GM18519 (cell line): ENCODE measurements at regions not wholly inside any gene's neighbourhood (a gene's known extent, or its start where the extent isn't known, plus 50 kb on each side); places are given as distances from the start of the nearest gene placed in this dataset.

Source experiments
- ATAC-seq: cut with Tn5 transposase; IDR thresholded peaks from one replicate; pipeline ENCODE4 v1.9.1; 2021; ENCODE audit warnings: mild to moderate bottlenecking, moderate library complexity; ENCODE audit not compliant: unreplicated experiment, low FRiP score

DNA sequence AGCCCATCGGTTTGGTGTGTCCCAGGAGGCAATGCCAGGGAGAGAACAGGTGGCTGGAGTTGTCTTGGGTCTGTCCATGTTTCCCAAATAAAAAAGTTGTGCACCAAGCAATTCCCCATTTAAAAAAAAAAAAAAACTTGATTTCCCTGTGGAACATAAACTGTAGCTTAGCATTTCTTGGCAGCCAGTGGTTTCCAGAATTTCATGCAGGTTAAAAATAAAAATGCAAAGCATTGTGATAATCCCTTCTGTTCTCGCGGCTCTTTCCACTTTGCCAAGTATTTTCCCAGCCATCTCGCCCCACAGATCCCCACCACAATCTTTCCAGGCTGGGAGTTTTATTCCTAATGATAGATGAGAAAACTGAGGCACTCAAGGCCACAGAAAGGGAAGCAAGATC is 51.4 kb upstream of the MSX1 start:
- ATAC-seq, result no peak

DNA sequence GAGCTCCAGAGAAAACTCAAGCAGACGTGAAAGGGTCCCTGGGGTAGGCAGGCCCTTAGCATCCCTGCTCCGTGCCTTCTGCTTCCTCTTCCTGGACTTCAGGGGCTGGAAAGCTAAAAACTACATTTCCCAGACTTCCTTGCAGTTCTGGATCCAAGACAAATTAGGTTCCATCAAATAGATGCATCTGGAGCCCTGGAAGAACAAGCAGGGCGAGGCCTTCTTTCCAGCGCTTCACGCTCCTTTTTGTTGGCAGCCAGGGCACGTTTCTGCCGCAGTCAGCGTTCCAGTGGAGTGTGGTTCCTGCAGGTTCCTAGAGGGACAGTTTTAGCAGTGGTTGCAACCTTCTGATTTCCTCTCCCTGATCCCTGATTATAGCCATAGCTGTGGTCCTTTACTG is 53.6 kb upstream of the MSX1 start:
- ATAC-seq, result no peak

DNA sequence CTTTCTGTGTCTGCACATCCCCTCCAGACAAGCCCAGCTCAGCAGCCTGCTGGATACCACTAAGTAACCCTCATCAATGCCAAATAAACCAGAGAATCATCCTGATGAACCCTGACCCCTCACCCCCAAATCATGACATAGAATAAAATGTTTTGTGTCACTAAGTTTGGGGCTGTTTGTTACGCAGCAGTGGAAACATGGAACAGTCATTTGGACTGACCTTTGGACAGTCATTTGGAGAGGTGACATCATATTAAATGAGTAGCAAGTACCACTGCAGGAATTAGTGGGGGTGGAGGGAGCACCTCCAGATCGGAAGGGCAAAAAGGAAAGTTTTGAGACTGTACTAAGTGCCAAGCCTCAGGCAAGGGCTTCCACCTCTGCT is 55.6 kb upstream of the MSX1 start:
- no peak for ATAC-seq

DNA sequence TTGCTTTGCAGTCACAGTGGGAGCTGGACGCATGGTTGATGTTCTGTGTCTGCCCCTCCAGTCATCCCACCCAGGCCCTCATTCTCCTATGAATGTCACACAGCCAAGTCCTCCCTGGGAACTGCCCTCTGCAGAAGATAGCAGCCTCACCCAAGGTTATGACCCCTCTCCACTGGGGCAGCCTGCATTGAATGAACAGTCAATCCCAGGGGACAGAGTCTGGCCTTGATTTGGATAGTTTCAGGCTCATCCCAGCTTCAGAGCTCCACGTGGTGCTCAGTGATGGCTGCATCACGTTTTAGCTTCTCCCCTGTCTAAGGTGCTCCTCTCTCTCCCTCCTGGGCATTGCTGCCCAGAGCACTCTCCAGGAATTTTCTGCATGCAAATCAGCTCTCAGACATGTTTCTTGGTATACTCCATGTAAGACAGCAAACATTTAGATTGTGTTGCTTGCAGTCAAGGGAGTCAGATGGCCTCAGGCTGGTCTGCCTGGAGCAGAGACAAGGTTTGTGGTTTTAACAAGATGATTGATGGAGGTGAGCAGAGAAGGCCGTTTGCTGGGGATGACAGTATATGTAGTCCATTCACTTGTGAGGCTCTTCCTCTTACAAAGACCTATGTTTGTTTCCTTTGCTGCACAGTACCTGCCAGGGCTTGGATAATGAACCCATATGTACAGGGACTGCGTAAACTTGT is 56.1 kb upstream of the MSX1 start:
- ATAC-seq, result no peak

DNA sequence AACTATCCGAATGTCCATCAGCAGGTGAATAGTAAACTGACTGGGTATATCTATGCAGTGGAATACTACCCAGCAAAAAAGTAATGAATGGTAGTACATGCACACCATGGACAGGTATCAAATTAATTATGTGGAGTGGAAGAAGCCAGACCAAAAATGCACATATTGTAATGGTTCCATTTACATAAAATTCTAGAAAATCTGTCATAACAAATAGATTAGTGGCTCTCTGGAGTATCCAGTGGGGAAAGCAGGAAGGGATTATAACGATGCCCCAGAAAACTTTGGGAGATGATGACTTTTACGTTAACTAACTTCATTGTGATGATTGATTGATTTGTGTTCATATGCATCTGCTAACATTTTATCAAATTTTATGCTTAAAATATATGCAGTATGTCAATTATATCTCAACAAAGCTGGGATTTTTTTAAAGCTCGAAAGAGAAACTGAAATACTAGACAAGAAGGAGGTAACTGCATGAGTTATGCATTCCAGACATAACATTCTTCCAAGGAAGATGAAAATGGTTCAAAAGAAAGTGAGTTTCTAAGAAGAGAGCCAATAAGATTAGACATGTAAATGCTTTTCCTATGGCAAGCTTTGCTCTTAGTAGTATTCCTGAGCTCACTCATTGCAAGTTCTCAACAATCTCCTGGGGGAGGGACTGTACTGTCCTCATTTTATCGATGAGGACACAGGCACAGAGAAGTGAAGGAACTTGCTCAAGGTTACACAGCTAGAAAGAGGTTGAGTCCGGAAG is 58.6 kb upstream of the MSX1 start:
- no peak for ATAC-seq

DNA sequence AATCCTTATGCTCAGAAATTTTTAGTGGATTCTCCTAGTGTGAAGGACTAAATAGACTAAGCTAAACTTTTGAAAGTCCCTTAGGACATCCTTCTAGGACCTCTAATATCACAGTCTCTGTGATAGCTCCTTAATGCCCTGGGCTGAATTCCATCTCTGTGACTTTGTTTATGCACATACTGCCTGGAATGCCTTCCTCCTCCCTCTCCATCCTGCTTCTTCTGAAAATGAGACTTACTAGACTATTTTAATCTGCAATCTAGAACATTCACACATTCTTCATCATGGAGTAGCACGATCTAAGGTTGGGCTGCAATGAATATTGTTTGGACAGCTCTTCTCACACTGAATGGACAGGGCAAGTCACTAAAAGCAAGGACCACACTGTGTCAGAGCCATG is 65.0 kb upstream of the MSX1 start:
- no peak for ATAC-seq

DNA sequence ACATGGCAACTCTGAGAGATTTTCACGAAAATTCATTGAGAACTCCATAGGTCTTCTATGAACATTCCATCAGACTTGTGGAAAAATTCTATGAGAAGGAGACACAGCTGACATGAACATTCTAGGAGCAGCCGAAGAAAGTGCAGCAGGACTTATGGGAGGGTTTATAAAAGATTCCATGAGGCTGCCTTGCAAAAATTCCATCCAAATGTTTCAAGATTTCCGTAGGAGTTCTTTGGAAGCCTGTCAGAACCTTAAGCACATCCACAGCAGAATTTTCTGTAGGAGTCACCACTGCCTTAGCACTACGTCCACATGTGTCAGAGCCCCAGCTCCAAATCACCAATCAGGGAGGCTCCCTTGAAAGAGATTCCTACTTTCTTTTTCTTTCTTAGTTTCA is 67.0 kb upstream of the MSX1 start:
- ATAC-seq, result no peak

DNA sequence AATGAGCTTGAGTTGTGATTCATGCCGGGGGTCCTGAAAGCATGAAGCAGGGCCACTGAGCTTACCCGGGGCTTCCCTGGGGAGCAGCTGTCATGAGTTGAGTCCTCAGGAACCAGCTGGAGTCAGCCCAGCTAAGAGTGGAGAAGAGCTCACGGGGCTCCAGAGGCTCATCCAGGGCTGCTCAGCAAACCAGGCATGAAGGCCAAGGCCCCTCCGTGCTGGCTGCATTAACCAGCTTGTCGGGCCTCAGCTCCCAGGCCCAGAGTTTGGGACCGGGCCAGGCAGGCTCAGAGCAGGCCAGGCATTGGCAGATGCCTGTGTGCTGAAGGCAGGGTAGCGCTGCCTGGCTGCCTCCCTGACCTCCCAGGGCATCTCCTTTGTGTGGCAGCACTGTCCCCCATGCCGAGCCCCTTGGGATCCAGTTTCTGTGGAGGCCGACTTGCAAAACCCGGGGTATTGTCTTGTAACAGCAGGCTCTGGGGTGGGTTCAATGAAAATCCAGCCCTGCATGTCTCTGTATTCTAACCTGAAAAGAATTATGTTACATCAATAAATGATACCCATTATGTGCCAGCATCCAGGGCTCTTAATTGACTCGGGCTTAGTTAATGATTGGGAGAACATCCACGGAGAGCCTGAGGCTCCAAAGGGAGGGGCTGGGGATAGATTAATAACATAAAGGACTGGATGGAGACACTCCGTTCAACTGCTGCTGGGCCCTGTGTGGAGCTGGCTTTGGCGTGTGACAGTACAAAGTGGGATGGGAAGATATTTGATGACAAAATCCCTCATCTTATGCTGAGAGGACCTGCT is 68.0 kb upstream of the MSX1 start:
- no peak for ATAC-seq

DNA sequence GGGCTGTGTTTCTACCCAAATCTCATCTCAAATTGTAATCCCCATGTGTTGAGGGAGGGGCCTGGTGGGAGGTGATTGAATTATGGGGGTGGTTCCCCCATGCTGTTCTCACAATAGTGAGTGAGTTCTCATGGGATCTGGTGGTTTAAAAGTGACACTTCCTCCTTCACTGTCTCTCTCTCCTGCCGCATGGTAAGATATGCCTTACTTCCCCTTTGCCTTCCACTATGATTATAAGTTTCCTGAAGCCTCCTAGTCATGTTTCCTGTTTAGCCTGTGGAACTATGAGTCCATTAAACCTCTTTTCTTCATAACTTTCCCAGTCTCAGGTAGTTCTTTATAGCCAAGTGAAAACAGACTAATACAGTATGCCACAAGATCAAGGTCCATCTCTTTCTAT is 70.0 kb upstream of the MSX1 start:
- no peak for ATAC-seq

DNA sequence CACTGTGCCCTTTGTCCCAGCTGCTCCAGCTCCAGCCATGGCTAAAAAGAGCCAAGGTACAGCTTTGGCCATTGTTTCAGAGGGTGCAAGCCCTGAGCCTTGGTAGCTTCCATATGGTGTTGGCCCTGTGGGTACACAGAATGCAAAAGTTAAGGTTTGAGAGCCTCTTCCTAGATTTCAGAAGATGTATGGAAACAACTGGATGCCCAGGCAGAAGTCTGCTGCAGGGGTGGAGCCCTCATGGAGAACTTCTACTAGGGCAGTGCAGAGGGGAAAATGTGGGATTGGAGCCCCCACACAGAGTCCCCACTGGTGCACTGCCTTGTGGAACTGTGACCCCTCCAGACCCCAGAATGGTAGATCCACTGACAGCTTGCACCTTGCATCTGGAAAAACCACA is 70.9 kb upstream of the MSX1 start:
- ATAC-seq, result no peak

DNA sequence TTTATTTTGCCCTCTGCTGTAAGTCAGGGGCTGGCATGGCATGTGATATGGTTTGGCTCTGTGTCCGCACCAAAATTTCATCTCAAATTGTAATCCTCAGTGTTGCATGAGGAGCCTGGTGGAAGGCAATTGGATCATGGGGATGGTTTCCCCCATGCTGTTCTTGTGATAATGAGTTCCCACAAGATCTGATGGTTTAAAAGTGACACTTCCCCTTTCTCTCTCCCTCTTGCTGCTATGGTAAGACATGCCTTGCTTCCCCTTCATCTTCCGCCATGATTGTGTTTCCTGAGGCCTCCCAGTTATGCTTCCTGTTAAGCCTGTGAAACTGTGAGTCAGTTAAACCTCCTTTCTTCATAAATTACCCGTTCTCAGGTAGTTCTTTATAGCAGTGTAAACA is 72.0 kb upstream of the MSX1 start:
- no peak for ATAC-seq

DNA sequence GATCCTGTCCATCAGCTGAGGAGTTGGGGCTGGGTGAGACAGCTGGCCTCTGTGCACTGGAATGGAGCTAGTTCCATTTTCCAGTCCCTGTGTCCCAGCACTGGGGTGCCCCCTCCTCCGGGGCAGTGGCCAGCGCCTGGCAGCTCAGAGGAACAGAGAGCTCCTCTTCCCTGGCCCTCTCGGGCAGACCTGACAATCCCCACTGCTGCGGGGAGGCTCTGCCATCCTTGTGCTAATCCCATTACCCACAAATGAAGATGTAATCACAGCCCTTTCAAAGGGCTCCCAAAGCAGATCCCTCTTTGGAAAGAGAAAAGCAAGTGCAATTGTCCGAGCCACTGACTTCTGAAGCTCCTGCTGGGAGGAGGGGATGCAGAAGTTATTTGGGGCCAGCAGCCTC is 75.1 kb upstream of the MSX1 start:
- no peak for ATAC-seq

DNA sequence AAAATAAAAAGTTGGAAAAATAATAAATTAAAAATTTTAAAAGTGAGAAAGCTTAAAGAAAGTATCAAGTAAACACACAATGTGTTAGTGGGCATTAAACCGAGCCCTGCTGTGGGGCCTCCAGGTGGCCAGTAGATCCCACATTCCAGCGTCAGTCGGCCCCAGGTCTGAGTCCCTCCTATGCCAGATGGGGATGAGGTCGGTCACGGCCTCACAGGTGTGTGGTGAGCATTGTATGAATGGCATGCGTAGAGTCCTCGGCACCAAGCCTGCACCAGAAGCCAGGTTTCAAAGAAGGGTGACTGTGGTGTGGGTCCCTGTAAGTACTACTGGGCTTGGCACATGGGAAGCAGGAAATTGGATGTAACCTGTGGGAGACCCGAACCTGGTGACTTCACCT is 75.6 kb upstream of the MSX1 start:
- no peak for ATAC-seq

DNA sequence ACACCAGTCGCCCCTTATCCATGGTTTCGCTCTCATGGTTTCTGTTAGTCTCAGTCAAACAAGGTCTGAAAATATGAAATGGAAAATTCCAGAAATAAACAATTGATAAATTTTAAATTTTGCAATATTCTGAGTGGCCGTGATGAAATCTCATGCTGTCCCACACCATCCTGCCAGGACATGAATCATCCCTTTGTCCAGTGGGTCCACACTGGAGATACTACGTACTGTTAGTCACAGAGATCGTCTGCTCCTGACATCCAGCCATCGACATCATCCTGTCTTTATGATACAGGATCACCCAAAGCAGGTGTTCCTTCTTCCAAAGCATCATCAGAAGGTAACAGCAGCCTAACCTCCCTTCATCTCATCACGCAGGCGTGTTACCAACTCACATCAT is 76.5 kb upstream of the MSX1 start:
- ATAC-seq, result no peak

DNA sequence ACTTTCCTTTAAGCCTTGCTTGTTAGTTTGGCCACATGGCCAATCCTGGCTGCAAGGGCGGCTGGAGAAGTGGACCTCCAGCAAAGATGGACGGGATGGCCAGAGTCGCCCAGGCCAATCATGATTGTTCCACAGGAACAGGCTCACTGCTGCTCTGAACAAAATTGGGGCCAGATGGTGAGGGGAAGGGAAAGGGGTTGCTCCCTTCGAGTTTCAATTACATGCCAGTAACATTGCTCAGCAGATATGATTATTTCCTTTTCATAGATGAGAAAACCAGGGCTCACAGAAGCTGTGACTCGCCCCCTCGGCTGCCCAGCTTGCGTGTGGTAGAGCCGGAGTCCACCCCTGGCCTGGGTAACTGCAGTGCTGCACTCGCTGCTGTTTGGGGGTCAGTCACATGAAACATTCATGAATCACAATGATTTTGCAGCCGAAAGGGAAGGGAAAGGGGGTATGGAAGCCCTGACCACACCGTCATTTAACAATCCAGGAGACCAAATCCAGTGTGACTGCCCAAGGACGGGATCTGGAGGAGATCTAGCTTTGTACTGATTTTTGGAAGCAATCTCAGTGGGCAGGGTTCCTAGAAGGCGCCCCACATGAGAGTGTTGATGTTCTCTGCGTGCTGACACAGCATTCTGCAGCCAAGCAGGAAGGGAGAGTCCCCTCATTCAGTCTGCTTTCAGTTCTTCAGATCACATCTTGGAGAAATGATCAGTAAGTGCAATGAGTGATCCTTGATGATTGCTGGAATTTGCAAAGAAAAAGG is 77.3 kb upstream of the MSX1 start:
- ATAC-seq, result no peak

DNA sequence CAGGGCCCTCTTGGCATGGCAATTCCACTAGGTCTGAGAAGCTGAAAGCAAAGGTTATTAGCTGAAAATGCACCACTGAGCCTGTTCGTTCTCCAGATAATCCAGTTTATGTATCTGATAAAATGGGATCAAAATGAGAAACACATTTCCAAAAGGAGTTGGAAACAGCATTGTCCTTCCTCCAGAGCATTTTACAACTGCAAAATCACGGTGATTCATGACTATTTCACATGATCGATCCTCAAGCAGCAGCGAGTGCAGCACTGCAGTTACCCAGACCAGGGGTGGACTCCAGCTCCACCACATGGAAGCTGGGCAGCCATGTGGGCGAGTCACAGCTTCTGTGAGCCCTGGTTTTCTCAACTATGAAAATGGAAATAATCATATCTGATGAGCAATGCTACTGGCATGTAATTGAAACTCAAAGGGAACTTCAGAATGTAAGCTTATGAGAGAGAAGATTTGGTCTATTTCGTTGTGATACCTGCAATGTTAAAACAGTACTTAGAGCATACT is 78.7 kb upstream of the MSX1 start:
- ATAC-seq, result no peak

DNA sequence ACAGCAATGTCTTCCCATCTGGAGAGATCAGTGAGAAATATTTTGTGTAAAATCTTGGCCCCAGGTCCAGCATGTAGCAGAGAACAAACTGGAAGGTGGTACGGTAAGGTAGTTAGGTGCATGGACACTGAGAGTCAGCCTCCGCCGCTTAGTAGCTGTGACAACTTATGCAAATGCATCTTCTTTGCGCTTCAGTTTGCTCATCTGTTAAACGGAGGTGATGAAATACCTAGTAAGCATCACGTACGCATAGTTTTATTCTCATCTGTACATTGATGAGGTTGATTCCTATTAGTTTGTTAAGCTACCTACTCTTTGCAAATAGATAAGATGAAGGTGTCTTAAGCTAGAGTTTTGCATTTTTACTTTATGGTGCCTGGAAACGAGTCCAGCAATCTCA is 80.0 kb upstream of the MSX1 start:
- no peak for ATAC-seq

DNA sequence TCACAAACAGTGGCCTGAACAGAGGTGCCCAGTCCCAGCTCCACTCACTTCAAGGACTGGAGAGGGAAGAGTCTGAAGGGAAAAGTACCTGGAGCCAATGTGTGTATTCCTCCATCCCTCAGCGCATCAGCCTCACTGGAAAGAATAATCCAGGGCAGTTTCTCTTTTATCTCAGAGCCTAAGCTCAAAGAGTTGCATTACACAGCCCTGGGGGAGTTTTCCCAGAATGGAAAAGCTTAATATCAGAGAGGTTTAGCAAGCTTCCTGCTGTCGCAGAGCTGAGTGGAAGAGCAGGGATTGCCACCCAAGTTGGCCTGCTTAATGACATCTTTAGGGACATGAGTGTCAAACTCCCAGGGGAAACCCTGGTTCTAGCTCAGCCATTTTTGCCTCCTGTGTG is 80.4 kb upstream of the MSX1 start:
- no peak for ATAC-seq

DNA sequence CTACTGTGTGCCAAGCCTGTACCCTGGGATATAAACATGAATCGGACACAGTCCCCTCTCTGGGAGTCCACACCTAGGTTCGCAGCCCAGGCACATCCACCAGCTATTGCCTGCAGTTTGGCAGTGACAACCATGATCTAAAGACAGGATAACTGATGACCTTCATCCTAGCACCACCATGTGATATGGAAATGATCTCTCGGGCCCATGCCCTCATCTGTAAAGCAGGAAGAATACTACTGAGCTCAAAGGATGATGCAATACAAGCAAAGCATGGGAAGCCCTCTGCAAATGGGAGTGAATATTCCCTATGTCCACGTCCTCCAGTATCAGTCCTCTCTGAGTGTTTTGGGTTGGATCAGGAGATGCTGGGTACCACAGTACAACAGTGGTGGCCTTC is 80.9 kb upstream of the MSX1 start:
- no peak for ATAC-seq

DNA sequence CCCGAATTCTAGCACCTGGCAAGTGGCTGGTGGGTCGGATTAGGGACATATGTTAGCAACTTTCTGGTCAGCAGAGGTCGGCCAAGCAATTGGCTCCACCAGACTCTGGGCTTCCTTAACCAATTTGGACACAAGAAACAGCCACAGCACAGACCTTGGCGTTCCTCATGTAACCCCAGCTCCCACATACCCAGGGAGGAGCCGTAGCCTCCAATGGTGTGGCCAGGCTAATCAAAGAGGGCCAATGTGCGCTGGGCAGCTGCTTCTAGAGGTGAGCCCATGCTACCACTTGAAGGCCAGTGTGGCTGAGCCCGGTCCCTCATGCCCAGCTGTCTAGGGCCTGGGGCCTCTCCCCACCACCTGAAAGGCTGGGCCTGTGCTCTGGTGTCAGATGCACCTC is 82.5 kb upstream of the MSX1 start:
- no peak for ATAC-seq

DNA sequence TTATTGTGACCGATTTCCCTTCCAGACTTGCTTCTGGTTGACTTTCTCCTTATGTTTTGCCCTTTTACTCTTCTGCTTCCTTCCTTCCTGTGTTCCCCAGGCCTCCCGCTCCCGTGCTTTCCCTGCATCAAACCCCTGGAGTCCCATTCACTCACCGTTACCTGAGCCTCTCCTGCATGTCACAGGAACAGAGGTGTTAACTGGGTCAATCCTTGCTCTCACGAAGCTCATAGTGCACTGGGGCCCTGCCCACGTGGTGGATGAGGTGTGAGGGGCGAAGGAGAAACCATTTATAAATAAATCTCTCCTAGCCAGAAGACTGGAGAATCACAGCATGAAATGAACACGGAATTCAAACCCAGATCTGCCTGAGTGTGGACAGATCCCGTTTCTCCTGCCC is 83.1 kb upstream of the MSX1 start:
- no peak for ATAC-seq
